ENCODE measurements at regions not wholly inside any gene's neighbourhood (a gene's known extent, or its start where the extent isn't known, plus 50 kb on each side); places are given as distances from the start of the nearest gene placed in this dataset.
A peak's percentile ranks its signal among the peaks of the same experiment; 100 is the strongest.

- DNase-seq: no peak
Observed at GRCh38 chr2:133952896-133953295, 301.0 kb upstream of the MGAT5 start.

GRCh38 chr2:133953524-133953923 is 300.3 kb upstream of the MGAT5 start:
- DNase-seq: no peak

DNA sequence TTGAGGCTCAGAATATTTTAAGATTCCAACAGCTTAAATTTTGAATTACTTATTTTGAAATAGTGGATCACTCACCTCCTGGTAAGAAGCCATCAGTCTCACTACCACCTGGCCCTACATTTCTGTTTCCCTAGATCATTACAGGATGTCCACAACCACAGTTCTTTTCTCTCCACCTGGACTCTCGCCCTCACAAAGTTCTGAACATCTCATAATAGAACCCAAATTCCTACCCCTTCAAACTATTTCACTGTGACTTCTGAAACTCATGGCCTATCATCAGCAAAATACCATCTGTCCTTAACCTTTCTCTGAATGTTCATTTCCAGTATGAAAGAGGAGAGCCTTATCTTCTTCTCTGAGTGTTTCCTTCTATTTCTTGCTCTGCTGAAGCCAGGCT is 299.2 kb upstream of the MGAT5 start:
- DNase-seq: no peak

DNA sequence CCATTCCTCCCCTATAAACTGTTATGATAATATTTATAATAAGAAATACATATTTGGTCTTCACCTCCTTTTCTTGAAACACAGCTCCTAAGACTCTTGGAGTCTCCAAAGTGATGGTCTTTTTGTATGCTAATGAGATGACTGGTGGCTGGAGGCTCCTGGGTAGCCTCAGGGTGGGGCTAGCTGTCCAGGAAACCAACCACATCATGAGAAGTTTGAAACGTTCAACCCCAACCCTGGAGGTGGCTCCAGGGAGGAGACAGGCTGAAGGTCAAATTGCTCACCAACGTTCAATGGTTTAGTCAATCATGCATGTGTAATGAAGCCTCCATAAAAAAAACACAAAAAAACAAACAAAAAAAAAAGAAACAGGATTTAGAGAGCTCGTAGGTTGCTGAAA is 298.7 kb upstream of the MGAT5 start:
- no peak for DNase-seq

DNA sequence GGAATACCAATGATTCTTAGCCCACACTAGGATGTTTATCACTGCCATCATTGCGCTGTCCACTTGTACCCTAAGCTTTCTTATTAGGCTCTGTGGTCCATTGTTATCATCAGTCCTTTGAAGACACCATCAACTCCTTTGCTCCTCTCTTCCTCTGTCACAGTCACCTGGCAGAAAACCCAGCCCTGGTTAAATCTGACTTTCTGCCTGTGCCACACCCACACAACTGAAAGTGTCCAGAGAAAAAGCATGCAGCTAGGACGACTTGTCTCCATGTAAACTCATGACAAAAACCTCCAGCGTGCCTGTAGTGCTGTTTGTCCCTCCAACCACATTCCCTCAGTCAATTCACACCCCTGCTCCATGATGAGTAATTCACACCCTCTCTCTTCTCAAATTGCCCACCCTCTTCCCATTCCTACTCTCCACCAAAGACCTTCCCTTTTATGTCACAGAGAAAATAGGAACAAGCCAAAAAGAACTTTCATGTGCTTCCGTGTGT is 297.4 kb upstream of the MGAT5 start:
- DNase-seq: no peak

- DNase-seq: no peak
Observed at GRCh38 chr2:133957724-133958480, 296.0 kb upstream of the MGAT5 start.

DNA sequence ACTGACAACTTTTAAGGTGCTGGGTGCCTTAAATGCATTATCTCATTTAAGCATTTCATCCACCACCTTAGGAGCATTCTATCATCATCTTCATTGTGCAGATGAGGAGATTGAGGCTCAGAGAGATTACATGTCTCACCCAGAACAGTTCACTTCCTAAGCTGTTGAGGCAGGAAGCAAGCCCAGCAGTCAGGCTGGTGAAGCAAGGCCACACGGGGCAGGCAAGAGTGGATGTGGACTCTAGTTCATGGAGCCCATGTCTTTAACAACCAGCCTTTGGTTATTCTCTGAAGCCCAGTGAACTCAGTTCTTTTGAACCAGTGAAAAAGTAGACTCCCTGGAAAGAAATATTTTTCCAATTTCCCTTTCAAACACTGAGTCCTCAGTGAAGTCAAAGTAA is 294.8 kb upstream of the MGAT5 start:
- DNase-seq: no peak

- no peak for DNase-seq
Observed at GRCh38 chr2:133966720-133967304, 287.1 kb upstream of the MGAT5 start.

DNA sequence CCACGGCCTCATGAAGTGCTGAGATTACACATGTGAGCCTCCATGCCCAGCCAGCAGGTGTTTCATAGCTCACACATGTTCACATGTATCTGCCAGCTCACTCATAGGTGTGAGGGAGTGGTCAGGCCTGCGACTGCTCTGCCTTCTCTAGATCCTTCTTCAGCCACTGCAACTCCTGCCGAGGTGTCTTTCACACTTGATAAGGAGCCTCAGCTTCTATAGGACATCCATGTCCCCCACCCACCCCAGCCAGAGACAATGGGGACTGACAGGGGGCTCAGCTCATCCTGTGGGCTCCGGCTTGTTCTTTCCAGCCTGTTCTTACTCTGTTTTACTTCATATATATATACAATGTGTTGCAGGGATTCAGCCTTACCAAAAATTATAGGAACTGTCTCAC is 286.5 kb upstream of the MGAT5 start:
- no peak for DNase-seq

- no peak for DNase-seq
Observed at GRCh38 chr2:133968446-133968845, 285.4 kb upstream of the MGAT5 start.

- no peak for DNase-seq
Observed at GRCh38 chr2:133970641-133971040, 283.2 kb upstream of the MGAT5 start.

GRCh38 chr2:133972297-133972696 is 281.6 kb upstream of the MGAT5 start:
- no peak for DNase-seq

DNA sequence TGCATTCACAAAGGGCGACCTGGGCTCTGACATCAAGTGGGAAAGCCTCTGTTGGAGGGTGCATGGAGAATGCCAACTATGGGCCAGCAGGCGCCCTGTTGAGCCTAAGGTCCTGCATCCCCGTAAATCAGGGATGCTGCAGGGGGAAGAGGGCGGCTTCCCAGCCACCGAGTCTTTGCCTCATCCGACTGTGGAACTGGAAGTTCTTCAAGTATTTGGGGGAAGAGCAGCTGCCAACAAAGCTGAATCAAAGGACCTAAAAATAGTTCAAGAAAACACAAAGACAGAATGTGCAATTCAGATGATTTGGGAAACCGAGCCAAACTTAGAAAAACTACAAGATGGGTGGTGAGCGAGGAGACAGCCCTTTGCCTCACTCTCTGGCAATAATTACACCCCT is 281.1 kb upstream of the MGAT5 start:
- DNase-seq: peak; percentile 23

DNA sequence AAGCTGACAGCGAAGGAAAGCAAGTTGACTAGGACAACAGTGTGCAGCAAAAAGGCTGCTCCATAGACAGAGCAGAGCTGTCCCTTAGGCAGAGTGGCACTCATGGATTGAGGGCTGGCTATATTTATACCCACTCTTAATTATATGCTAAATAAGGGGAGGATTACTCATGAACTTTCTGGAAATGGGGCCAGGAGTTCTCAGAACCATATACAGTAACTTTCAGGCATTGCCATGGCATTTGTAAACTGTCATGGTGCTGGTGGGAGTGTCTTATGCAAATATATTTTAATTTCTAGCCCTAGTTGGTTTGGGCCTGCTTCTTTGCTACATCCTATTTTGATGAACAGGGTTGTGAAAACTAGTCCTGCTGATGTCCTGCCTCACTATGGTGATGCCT is 279.5 kb upstream of the MGAT5 start:
- no peak for DNase-seq

DNA sequence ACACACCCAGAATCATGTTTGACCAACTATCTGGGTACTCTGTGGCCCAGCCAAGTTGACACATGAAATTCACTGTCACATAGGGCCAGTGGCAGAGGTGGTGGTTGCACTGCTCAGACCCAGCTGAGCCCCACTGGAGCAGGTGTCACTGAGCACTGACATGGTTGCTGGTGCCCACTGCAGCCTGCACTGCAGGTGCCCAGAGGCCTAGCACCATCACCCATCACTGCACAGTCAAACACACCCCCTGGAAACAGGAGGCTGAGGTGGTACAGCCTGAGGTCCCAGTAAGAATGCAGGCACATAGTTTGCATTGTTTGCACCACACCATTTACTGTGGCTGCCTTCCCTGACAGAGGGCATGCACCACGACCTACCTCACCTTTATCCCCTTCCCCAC is 278.7 kb upstream of the MGAT5 start:
- DNase-seq: no peak

DNA sequence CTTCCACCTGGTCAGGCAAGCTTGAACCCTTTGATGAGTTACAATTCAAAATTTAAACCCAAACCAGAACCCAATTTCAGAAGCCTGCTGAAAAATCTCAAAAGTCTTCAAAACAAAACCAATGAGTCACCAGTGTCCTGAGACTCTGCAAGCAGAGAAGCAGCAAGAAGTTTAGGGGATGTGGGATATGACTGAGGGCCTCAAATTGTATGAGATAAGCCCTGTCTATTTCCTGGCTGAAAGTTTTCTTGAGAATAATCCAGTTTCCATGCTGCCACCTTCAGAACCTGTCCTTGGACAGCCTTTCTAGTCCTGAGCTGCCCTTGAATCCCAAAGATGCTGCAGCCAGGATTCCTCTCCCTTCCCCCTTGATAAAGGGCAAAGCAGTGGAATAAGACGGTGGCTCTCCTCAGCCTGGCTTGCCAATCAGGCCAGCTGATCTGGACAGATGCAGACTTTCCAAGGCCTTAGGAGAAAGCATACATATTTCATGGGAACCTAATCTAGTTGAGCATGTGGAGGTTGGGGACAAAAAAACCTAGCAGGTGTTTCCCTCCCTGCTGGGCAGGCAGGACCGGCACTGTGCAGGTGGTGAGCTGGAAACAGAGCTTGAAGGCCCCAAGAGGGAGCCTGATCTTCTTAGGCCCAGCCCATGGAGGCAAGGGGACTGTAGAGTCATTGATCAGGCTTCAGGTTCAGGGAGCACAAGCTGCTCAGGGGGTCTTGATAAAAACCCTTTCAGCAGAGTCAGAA is 278.0 kb upstream of the MGAT5 start:
- DNase-seq: no peak

DNA sequence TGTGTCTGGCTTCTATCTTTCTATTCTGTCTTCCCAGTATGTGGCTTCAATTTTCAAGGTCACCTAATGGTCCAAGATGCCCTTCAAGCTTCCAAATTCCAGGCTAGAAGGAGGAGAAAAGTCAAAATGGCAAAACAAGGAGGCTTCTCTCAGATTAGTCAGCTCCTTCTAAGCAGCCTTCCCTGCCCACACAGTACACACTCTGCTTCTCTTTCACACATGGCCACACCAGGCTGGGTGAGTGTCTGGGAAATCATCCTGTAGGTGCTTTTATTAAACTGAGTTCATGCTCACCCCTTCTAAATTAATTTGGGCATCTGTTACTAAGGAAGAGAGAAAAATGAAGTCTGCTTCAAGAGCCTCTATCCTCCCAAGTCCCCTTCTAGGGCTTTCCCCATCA is 277.2 kb upstream of the MGAT5 start:
- DNase-seq: no peak

DNA sequence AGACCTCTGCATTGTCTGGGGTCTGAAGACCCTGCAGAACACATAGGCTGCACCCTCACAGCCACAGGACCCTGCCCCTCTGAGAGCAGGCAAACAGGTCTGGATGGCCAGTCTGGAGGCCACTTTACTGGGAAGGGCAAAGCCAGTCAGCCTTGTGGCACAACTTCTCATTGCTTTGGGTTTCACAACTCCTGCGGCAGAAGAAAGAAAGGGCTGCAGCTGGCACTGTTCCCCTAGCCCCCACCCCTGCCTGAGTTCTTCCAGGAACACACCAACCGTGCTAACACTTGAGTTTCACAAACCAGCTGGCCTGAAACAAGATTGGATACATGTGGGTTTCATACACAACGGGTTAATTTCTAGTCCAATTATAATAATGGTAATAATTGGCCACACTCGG is 276.5 kb upstream of the MGAT5 start:
- DNase-seq: no peak

DNA sequence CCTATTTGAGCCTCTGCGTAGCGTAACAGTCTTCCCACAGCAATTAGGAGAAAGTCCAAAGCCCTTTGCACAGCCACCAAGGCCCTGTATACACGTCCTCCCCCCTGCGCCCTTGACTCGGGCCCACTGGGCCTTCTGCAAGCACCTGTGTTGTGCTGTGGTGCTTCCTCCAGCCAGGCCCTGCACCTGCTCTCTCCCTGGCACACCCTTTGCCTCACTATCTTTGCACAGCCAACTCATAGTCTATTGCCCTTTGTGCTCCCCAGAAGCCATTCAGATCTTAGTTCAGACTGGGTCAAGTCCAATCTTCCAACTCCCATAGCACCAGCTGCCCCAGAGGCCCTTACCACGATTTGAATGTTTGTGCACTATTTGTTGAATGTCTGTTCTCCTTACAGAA is 271.6 kb upstream of the MGAT5 start:
- no peak for DNase-seq

DNA sequence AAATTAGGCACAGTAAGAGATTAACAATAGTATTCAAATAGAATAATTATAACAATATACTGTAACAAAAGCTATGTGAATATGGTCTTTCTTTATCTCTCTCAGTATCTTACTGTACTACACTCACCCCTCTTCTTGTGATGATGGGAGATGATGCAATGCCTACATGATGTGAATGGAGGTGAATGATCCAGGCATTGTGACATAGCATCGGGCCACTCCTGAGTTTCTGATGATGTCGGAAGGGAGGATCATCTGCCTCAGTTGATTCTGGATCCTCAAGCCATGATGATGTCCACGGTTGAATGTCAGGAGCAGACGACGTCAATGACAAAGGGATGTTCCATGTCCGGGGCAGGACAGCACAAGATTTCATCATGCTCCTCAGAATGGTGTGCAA is 268.3 kb upstream of the MGAT5 start:
- no peak for DNase-seq

DNA sequence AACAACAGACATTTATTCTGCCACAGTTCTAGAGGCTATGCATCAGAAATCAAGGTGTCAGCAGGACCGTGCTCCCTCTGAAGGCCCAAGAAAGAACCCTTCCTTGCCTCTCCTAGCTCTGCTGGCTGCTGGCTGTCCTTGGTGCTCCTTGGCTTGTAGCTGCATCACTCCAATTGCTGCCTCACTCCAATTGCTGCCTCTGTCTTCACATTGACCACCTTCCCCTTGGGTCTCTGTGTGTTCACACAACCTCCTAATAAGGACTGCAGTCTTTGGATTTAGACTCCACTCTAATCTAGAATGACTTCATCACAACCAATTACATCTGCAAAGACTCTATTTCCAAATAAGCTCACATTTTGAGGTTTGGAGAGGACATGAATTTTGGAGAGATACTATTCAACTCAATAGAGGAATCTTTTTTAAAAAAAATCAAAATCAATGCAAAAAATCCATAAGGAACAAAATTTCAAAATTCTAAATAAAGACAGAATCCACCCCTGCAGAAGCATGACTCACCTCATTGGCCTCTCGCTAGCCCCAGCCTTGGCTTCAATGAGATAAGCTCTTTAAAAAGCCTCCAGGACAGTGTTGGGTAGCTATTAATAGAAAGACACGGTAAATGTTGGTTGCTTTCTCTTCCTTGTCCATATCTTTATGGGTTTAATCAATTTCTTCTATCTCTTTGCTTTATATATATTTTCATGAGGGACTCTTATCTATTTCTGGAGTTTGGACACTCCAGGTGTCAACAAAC is 267.6 kb upstream of the MGAT5 start:
- no peak for DNase-seq

- DNase-seq: no peak
Observed at GRCh38 chr2:133986881-133987795, 266.7 kb upstream of the MGAT5 start.

Measured in right hindlimb (tissue), 1 donor.